ACHN (cell line): ENCODE measurements at regions not wholly inside any gene's neighbourhood (a gene's known extent, or its start where the extent isn't known, plus 50 kb on each side); places are given as distances from the start of the nearest gene placed in this dataset.
A peak's percentile ranks its signal among the peaks of the same experiment; 100 is the strongest.

ENCODE experiments used
- DNase-seq: peaks from one replicate; pipeline ENCODE4 v3.0.0-alpha.2; 2015
- in situ Hi-C: cut with HindIII; loops from 2 replicates; pipeline ENCODE4 v1.10.0; 2017; ENCODE audit warnings: low sequenced_read_pairs, low pct_ligation_motif_present, low pct_unique_long_range_greater_than_20kb

- in situ Hi-C loops = no loop called here
- DNase-seq = no peak
These were observed 129.4 kb upstream of the CNTN4 start for GRCh38 chr3:1969281-1969680.

- no peak for DNase-seq
- in situ Hi-C loops = no loop called here
These were observed 126.9 kb upstream of the CNTN4 start for GRCh38 chr3:1971780-1972179.

- in situ Hi-C loops = no loop called here
These were observed 118.6 kb upstream of the CNTN4 start for GRCh38 chr3:1979961-1980615.

GRCh38 chr3:1987980-1988379 is 110.7 kb upstream of the CNTN4 start:
- peak; percentile 28 for DNase-seq
- in situ Hi-C loops = no loop called here

More at GRCh38 chr3:1979961-1980615, 118.6 kb upstream of the CNTN4 start:
- no peak for DNase-seq

- DNase-seq = no peak
- in situ Hi-C loops = no loop called here
These were observed 99.9 kb upstream of the CNTN4 start for GRCh38 chr3:1998739-1999138.

GRCh38 chr3:2001306-2002108 is 97.2 kb upstream of the CNTN4 start:
- in situ Hi-C loops = no loop called here
- DNase-seq = no peak

GRCh38 chr3:2023959-2024358 is 74.7 kb upstream of the CNTN4 start:
- DNase-seq = no peak

GRCh38 chr3:2024713-2025112 is 74.0 kb upstream of the CNTN4 start:
- DNase-seq = no peak
- in situ Hi-C loops = no loop called here

More at GRCh38 chr3:2023959-2024358, 74.7 kb upstream of the CNTN4 start:
- in situ Hi-C loops = no loop called here

- DNase-seq = no peak
- in situ Hi-C loops = no loop called here
These were observed 69.1 kb upstream of the CNTN4 start for GRCh38 chr3:2029559-2029958.

- in situ Hi-C loops = no loop called here
- DNase-seq = no peak
These were observed 62.6 kb upstream of the CNTN4 start for GRCh38 chr3:2036076-2036475.

GRCh38 chr3:2041931-2042330 is 56.7 kb upstream of the CNTN4 start:
- no peak for DNase-seq
- in situ Hi-C loops = no loop called here
